H9 (cell line): ENCODE measurements at regions not wholly inside any gene's neighbourhood (a gene's known extent, or its start where the extent isn't known, plus 50 kb on each side); places are given as distances from the start of the nearest gene placed in this dataset.

Experiments used
- DNase-seq: peaks from one replicate; pipeline ENCODE4 v3.0.0-alpha.2; 2017
- H2AFZ ChIP-seq: one replicate; pipeline ENCODE4 v1.6.1; 2013; ENCODE audit warnings: mild to moderate bottlenecking, low read length, control low read depth, moderate library complexity
- H2AK5ac ChIP-seq: 2 replicates; pipeline ENCODE4 v1.6.1; 2013; ENCODE audit warnings: low read length, control low read depth, mixed read lengths; ENCODE audit not compliant: insufficient read length
- H2BK120ac ChIP-seq: one replicate; pipeline ENCODE4 v1.6.1; 2013; ENCODE audit warnings: low read depth, mild to moderate bottlenecking, low read length, control low read depth, inconsistent platforms; ENCODE audit not compliant: poor library complexity, severe bottlenecking
- H2BK12ac ChIP-seq: 2 replicates; pipeline ENCODE4 v1.6.1; 2013; ENCODE audit warnings: low read length, control low read depth, mixed read lengths, low read depth; ENCODE audit not compliant: insufficient read length
- H2BK15ac ChIP-seq: 2 replicates; pipeline ENCODE4 v1.6.1; 2013; ENCODE audit warnings: low read depth, low read length, control low read depth
- H2BK20ac ChIP-seq: one replicate; pipeline ENCODE4 v1.6.1; 2013; ENCODE audit warnings: low read depth, mild to moderate bottlenecking, low read length, control low read depth, inconsistent platforms; ENCODE audit not compliant: poor library complexity, severe bottlenecking
- H2BK5ac ChIP-seq: 2 replicates; pipeline ENCODE4 v1.6.1; 2013; ENCODE audit warnings: low read length, control low read depth, mixed read lengths; ENCODE audit not compliant: insufficient read length
- H3K14ac ChIP-seq: 2 replicates; pipeline ENCODE4 v1.6.1; 2013; ENCODE audit warnings: low read length, control low read depth; ENCODE audit not compliant: insufficient read depth
- H3K18ac ChIP-seq: 2 replicates; pipeline ENCODE4 v1.6.1; 2013; ENCODE audit warnings: low read depth, mild to moderate bottlenecking, mixed read lengths, low read length, control low read depth; ENCODE audit not compliant: insufficient read length
- H3K23ac ChIP-seq: 2 replicates; pipeline ENCODE4 v1.6.1; 2013; ENCODE audit warnings: low read length, control low read depth, mixed read lengths, low read depth; ENCODE audit not compliant: insufficient read length
- H3K23me2 ChIP-seq: 2 replicates; pipeline ENCODE4 v1.6.1; 2013; ENCODE audit warnings: low read depth, mild to moderate bottlenecking, mixed read lengths, low read length, control low read depth; ENCODE audit not compliant: insufficient read length, poor library complexity, severe bottlenecking
- H3K27ac ChIP-seq: 2 replicates; pipeline ENCODE4 v1.5.1; 2013; ENCODE audit warnings: low read length, control low read depth, mixed read lengths, low read depth; ENCODE audit not compliant: insufficient read length
- H3K27me3 ChIP-seq: 2 replicates; pipeline ENCODE4 v1.6.1; 2013; ENCODE audit warnings: low read length, control low read depth, inconsistent platforms; ENCODE audit not compliant: insufficient read depth
- H3K4ac ChIP-seq: 2 replicates; pipeline ENCODE4 v1.6.1; 2013; ENCODE audit warnings: low read depth, mild to moderate bottlenecking, control low read depth, inconsistent platforms, low read length, moderate library complexity
- H3K4me1 ChIP-seq: 2 replicates; pipeline ENCODE4 v1.6.1; 2013; ENCODE audit warnings: low read length, control low read depth, inconsistent platforms; ENCODE audit not compliant: insufficient read depth
- H3K4me2 ChIP-seq: 2 replicates; pipeline ENCODE4 v1.6.1; 2013; ENCODE audit warnings: low read length, control low read depth, mixed read lengths; ENCODE audit not compliant: insufficient read length, insufficient read depth
- H3K56ac ChIP-seq: 2 replicates; pipeline ENCODE4 v1.6.1; 2013; ENCODE audit warnings: low read depth, mild to moderate bottlenecking, mixed read lengths, low read length, control low read depth; ENCODE audit not compliant: insufficient read length
- H3K79me1 ChIP-seq: 2 replicates; pipeline ENCODE4 v1.6.1; 2013; ENCODE audit warnings: low read depth, mild to moderate bottlenecking, moderate library complexity, low read length, control low read depth, inconsistent platforms; ENCODE audit not compliant: insufficient read depth, poor library complexity, severe bottlenecking
- H3K79me2 ChIP-seq: 2 replicates; pipeline ENCODE4 v1.6.1; 2013; ENCODE audit warnings: low read length, control low read depth, inconsistent platforms; ENCODE audit not compliant: insufficient read depth
- H3K9ac ChIP-seq: 2 replicates; pipeline ENCODE4 v1.6.1; 2013; ENCODE audit warnings: low read length, control low read depth, mixed read lengths; ENCODE audit not compliant: insufficient read length; ENCODE audit errors: extremely low read depth
- H3K9me3 ChIP-seq: one replicate; pipeline ENCODE4 v1.6.1; 2013; ENCODE audit warnings: low read depth, low read length, inconsistent platforms; ENCODE audit not compliant: control insufficient read depth
- H3T11ph ChIP-seq: one replicate; pipeline ENCODE4 v1.6.1; 2013; ENCODE audit warnings: mild to moderate bottlenecking, low read length, control low read depth, inconsistent platforms
- H4K20me1 ChIP-seq: one replicate; pipeline ENCODE4 v1.6.1; 2013; ENCODE audit not compliant: control insufficient read depth, insufficient read length, insufficient read depth
- H4K5ac ChIP-seq: 2 replicates; pipeline ENCODE4 v1.6.1; 2013; ENCODE audit warnings: low read depth, mild to moderate bottlenecking, mixed read lengths, low read length, control low read depth; ENCODE audit not compliant: insufficient read length
- H4K8ac ChIP-seq: replicated peaks from 2 replicates; pipeline ENCODE4 v1.6.1; 2013; ENCODE audit warnings: low read length, control low read depth, mixed read lengths, low read depth; ENCODE audit not compliant: insufficient read length
- H4K91ac ChIP-seq: 2 replicates; pipeline ENCODE4 v1.6.1; 2013; ENCODE audit warnings: low read depth, mild to moderate bottlenecking, moderate library complexity, mixed read lengths, low read length, control low read depth; ENCODE audit not compliant: insufficient read length
- H3K27ac Mint-ChIP-seq, 3 experiments: 2 replicates in 2 of 3; 3 replicates in 1 of 3; pipeline ENCODE4 v1.8.0; 2020 to 2021; ENCODE audit warnings: mixed read lengths in 3 of 3, mild to moderate bottlenecking in 1 of 3, moderate library complexity in 1 of 3
- H3K27me3 Mint-ChIP-seq: 2 replicates; pipeline ENCODE4 v1.8.0; 2021; ENCODE audit warnings: low read depth, mild to moderate bottlenecking, moderate library complexity, mixed read lengths
- H3K36me3 Mint-ChIP-seq, 3 experiments: 2 replicates in 2 of 3; 3 replicates in 1 of 3; pipeline ENCODE4 v1.8.0; 2020 to 2021; ENCODE audit warnings: low read depth in 3 of 3, mixed read lengths in 3 of 3; ENCODE audit not compliant: insufficient read depth in 1 of 3
- H3K4me1 Mint-ChIP-seq, 2 experiments: 2 replicates each; pipeline ENCODE4 v1.8.0; 2020; ENCODE audit warnings: mixed read lengths in 2 of 2
- H3K4me3 Mint-ChIP-seq, 2 experiments: 2 replicates in 1 of 2; 3 replicates in 1 of 2; pipeline ENCODE4 v1.8.0; 2020 to 2021; ENCODE audit warnings: mild to moderate bottlenecking in 2 of 2, mixed read lengths in 2 of 2, moderate library complexity in 1 of 2
- H3K9me3 Mint-ChIP-seq, 2 experiments: 2 replicates in 1 of 2; 3 replicates in 1 of 2; pipeline ENCODE4 v1.8.0; 2020; ENCODE audit warnings: mild to moderate bottlenecking in 2 of 2, mixed read lengths in 2 of 2, moderate library complexity in 1 of 2
- CTCF ChIP-seq: fragments of 200-600 bp; sonication (generic); conservative IDR thresholded peaks from 3 replicates; pipeline ENCODE4 v1.8.0; 2021; ENCODE audit warnings: antibody characterized with exemption, mild to moderate bottlenecking
- WGBS: extraction: QIAGEN DNeasy Blood & Tissue Kit; methylation state at CpG from one replicate; pipeline ENCODE4 v1.1.7; 2013; ENCODE audit warnings: missing lambda C conversion rate, low lambda C conversion rate, mixed read lengths; ENCODE audit not compliant: insufficient read length; ENCODE audit errors: extremely low coverage; 5-methylcytosine and 5-hydroxymethylcytosine counted together

GRCh38 chr20:6848041-6848440, 80.6 kb downstream of the BMP2 start:
- no peak overlapping the region for H3K56ac ChIP-seq
- Mint-ChIP-seq H3K4me1 (peaks cover 8 to 14% of the 10 kb centered on the region in 2 experiments), H3K36me3 (no peaks in the 10 kb centered on the region), H3K27me3 (no peaks in the 10 kb centered on the region), H3K4me3 (no peak overlapping the region), H3K9me3 (no peaks in the 10 kb centered on the region), H3K27ac (no peak overlapping the region)
- H3K23ac ChIP-seq: no peak overlapping the region
- H3K9me3 ChIP-seq: no peaks in the 10 kb centered on the region
- no peak overlapping the region for H3K4me2 ChIP-seq
- no peak overlapping the region for H3K9ac ChIP-seq
- no peak overlapping the region for H2AK5ac ChIP-seq
- no peak overlapping the region for H2BK5ac ChIP-seq
- H3K23me2 ChIP-seq: no peaks in the 10 kb centered on the region
- peaks cover 7% of the 10 kb centered on the region for H3K4me1 ChIP-seq
- no peak overlapping the region for H3K18ac ChIP-seq
- H4K91ac ChIP-seq: no peak overlapping the region
- H2AFZ ChIP-seq: no peak overlapping the region
- no peaks in the 10 kb centered on the region for H3K79me2 ChIP-seq
- no peak overlapping the region for H4K8ac ChIP-seq
- no peak for TF ChIP-seq CTCF
- no peak overlapping the region for H3K27ac ChIP-seq
- H3K4ac ChIP-seq: no peak overlapping the region
- no peaks in the 10 kb centered on the region for H3K79me1 ChIP-seq
- no peaks in the 10 kb centered on the region for H3K27me3 ChIP-seq
- H3T11ph ChIP-seq: no peak overlapping the region
- H2BK15ac ChIP-seq: no peak overlapping the region
- DNase-seq: no peak
- H2BK120ac ChIP-seq: no peak overlapping the region
- H4K20me1 ChIP-seq: no peaks in the 10 kb centered on the region
- WGBS: no CpG with 5 or more reads among the region's 3 CpGs
- no peak overlapping the region for H2BK20ac ChIP-seq
- H3K14ac ChIP-seq: no peak overlapping the region
- no peak overlapping the region for H4K5ac ChIP-seq
- H2BK12ac ChIP-seq: no peak overlapping the region
